ENCODE measurements at regions not wholly inside any gene's neighbourhood (a gene's known extent, or its start where the extent isn't known, plus 50 kb on each side); places are given as distances from the start of the nearest gene placed in this dataset.

GRCh38 chrX:133474574-133474973 lies 59.3 kb upstream of the GPC4 start:
- Histone ChIP-seq H3K9me3 (ENCODE audit: severe bottlenecking) (no peaks in the 10 kb centered on the region), H3K27me3 (ENCODE audit: insufficient read depth, poor library complexity, severe bottlenecking) (no peaks in the 10 kb centered on the region), H3K4me3 (ENCODE audit: severe bottlenecking) (no peak overlapping the region), H3K36me3 (ENCODE audit: low read depth) (no peaks in the 10 kb centered on the region), H3K27ac (ENCODE audit: poor library complexity, severe bottlenecking) (no peak overlapping the region), H3K4me1 (ENCODE audit: insufficient read depth, poor library complexity, severe bottlenecking) (no peaks in the 10 kb centered on the region)
- DNase-seq (ENCODE audit: low spot score) (no peak), ATAC-seq (ENCODE audit: low read depth) (no peak)
- no peak for TF ChIP-seq CTCF (IDR thresholded peaks at IDR 0.05; ENCODE audit: poor library complexity, severe bottlenecking)

DNA sequence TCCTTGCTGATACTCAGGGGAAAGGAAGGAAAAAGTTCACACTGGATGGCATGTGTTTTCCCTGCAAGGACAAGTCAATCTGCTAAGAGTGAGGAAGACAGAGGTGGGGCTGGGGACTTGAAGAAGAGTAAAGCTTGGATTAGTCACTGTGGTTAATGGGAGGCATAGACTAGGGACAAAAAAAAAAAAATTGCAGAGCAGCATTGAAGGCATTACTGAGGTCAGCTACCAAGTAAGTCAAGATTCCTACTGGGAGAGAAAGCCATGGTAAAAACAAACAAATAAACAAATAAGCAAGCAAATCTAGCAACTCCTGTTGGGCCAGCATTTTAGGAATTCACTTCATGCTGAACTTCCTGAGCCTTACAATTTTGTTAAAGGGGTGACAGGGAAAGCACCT lies 58.2 kb upstream of the GPC4 start:
- DNase-seq (ENCODE audit: low spot score) = no peak

GRCh38 chrX:133468051-133468450 lies 52.8 kb upstream of the GPC4 start:
- no peaks in the 10 kb centered on the region for H3K36me3 ChIP-seq (ENCODE audit: low read depth)
- no peaks in the 10 kb centered on the region for H3K27me3 ChIP-seq (ENCODE audit: insufficient read depth, poor library complexity, severe bottlenecking)
- no peak for ATAC-seq (ENCODE audit: low read depth)
- DNase-seq (ENCODE audit: low spot score) = no peak
- no peaks in the 10 kb centered on the region for H3K4me1 ChIP-seq (ENCODE audit: insufficient read depth, poor library complexity, severe bottlenecking)
- no peak overlapping the region for H3K4me3 ChIP-seq (ENCODE audit: severe bottlenecking)
- TF ChIP-seq CTCF (IDR thresholded peaks at IDR 0.05; ENCODE audit: poor library complexity, severe bottlenecking) = no peak
- H3K27ac ChIP-seq (ENCODE audit: poor library complexity, severe bottlenecking) = no peak overlapping the region
- H3K9me3 ChIP-seq (ENCODE audit: severe bottlenecking) = no peaks in the 10 kb centered on the region

More for the DNA sequence above, 58.2 kb upstream of the GPC4 start:
- no peak for TF ChIP-seq CTCF (IDR thresholded peaks at IDR 0.05; ENCODE audit: poor library complexity, severe bottlenecking)
- Histone ChIP-seq H3K36me3 (ENCODE audit: low read depth) (no peaks in the 10 kb centered on the region), H3K27me3 (ENCODE audit: insufficient read depth, poor library complexity, severe bottlenecking) (no peaks in the 10 kb centered on the region), H3K27ac (ENCODE audit: poor library complexity, severe bottlenecking) (no peak overlapping the region), H3K4me3 (ENCODE audit: severe bottlenecking) (no peak overlapping the region), H3K9me3 (ENCODE audit: severe bottlenecking) (no peaks in the 10 kb centered on the region), H3K4me1 (ENCODE audit: insufficient read depth, poor library complexity, severe bottlenecking) (no peaks in the 10 kb centered on the region)
- no peak for ATAC-seq (ENCODE audit: low read depth)

DNA sequence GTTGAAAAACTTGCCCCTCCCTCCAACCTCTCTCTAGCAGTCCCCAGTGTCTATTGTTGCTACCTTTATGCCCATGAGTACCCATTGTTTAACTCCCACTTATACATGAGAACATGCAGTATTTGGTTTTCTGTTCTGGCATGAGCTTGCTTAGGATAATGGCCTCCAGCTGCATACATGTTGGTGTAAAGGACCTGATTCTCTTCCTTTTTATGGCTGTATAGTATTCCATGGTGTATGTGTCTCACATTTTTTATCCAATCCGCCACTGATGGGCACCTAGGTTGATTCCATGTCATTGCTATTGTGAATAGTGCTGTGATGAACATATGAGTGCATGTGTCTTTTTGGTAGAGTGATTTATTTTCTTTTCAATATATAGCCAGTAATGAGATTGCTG lies 50.0 kb upstream of the GPC4 start:
- ATAC-seq (ENCODE audit: low read depth) (no peak), DNase-seq (ENCODE audit: low spot score) (no peak)
- H3K4me3 ChIP-seq (ENCODE audit: severe bottlenecking) = no peak overlapping the region
- H3K27ac ChIP-seq (ENCODE audit: poor library complexity, severe bottlenecking) = no peak overlapping the region
- no peaks in the 10 kb centered on the region for H3K36me3 ChIP-seq (ENCODE audit: low read depth)
- no peaks in the 10 kb centered on the region for H3K9me3 ChIP-seq (ENCODE audit: severe bottlenecking)
- TF ChIP-seq CTCF (IDR thresholded peaks at IDR 0.05; ENCODE audit: poor library complexity, severe bottlenecking) = no peak
- H3K27me3 ChIP-seq (ENCODE audit: insufficient read depth, poor library complexity, severe bottlenecking) = no peaks in the 10 kb centered on the region
- H3K4me1 ChIP-seq (ENCODE audit: insufficient read depth, poor library complexity, severe bottlenecking) = no peaks in the 10 kb centered on the region
